SK-N-SH treated with all-trans-retinoic acid at 6 μM for 48 hours (cell line): ENCODE measurements at regions not wholly inside any gene's neighbourhood (a gene's known extent, or its start where the extent isn't known, plus 50 kb on each side); places are given as distances from the start of the nearest gene placed in this dataset.

Experiments used
- RARB ChIP-seq: fragments of 250-450 bp; sonication (Bioruptor Pico); IDR thresholded peaks from 2 replicates; pipeline ENCODE4 v1.8.0; 2021; ENCODE audit warnings: mild to moderate bottlenecking, moderate library complexity
- TCF4 ChIP-seq: fragments of 250-450 bp; sonication (Bioruptor Pico); IDR thresholded peaks from 2 replicates; pipeline ENCODE4 v1.8.0; 2021; ENCODE audit warnings: mild to moderate bottlenecking, moderate library complexity, borderline replicate concordance
- ZFP3 ChIP-seq: fragments of 250-450 bp; sonication (Bioruptor Pico); IDR thresholded peaks from 2 replicates; pipeline ENCODE4 v1.5.0; 2020; ENCODE audit warnings: mild to moderate bottlenecking, moderate library complexity
- TF ChIP-seq, protein P1 (sequence below): fragments of 250-450 bp; sonication (Bioruptor Pico); IDR thresholded peaks from 2 replicates; pipeline ENCODE4 v1.8.0; 2020; ENCODE audit warnings: mild to moderate bottlenecking, moderate library complexity, borderline replicate concordance
- TF ChIP-seq, protein P2 (sequence below): fragments of 250-450 bp; sonication (Bioruptor Pico); IDR thresholded peaks from 2 replicates; pipeline ENCODE4 v1.5.0; 2020; ENCODE audit warnings: mild to moderate bottlenecking, moderate library complexity

DNA sequence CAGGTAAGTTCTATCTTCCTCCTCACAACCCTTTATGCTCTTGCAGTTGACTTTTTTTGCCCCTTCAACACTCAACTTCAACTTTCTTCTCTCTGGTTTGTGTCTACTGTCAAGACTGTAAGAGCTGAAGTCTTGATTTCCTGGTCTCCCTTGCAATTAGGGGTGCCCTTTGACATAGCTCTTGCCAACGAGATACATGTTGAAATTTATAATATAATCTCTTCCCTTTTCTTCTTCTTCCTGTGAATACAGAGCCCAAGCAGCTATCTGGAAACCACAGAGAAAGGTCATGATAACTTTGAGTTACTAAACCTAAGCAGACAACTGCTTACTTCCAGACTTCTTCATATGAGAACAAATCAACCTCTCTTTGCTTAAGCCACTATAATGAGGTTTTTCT, 163.5 kb downstream of the MC4R start:
- TF ChIP-seq RARB (CRISPR knock-in tag) (no peak), ZFP3 (CRISPR knock-in tag) (no peak), TCF4 (CRISPR knock-in tag) (no peak)
- TF ChIP-seq, protein P1, sequence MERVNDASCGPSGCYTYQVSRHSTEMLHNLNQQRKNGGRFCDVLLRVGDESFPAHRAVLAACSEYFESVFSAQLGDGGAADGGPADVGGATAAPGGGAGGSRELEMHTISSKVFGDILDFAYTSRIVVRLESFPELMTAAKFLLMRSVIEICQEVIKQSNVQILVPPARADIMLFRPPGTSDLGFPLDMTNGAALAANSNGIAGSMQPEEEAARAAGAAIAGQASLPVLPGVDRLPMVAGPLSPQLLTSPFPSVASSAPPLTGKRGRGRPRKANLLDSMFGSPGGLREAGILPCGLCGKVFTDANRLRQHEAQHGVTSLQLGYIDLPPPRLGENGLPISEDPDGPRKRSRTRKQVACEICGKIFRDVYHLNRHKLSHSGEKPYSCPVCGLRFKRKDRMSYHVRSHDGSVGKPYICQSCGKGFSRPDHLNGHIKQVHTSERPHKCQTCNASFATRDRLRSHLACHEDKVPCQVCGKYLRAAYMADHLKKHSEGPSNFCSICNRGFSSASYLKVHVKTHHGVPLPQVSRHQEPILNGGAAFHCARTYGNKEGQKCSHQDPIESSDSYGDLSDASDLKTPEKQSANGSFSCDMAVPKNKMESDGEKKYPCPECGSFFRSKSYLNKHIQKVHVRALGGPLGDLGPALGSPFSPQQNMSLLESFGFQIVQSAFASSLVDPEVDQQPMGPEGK (CRISPR knock-in tag): no peak
- TF ChIP-seq, protein P2, sequence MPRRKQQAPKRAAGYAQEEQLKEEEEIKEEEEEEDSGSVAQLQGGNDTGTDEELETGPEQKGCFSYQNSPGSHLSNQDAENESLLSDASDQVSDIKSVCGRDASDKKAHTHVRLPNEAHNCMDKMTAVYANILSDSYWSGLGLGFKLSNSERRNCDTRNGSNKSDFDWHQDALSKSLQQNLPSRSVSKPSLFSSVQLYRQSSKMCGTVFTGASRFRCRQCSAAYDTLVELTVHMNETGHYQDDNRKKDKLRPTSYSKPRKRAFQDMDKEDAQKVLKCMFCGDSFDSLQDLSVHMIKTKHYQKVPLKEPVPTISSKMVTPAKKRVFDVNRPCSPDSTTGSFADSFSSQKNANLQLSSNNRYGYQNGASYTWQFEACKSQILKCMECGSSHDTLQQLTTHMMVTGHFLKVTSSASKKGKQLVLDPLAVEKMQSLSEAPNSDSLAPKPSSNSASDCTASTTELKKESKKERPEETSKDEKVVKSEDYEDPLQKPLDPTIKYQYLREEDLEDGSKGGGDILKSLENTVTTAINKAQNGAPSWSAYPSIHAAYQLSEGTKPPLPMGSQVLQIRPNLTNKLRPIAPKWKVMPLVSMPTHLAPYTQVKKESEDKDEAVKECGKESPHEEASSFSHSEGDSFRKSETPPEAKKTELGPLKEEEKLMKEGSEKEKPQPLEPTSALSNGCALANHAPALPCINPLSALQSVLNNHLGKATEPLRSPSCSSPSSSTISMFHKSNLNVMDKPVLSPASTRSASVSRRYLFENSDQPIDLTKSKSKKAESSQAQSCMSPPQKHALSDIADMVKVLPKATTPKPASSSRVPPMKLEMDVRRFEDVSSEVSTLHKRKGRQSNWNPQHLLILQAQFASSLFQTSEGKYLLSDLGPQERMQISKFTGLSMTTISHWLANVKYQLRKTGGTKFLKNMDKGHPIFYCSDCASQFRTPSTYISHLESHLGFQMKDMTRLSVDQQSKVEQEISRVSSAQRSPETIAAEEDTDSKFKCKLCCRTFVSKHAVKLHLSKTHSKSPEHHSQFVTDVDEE (CRISPR knock-in tag): no peak
